Natural killer cell treated with Interleukin-12 subunit alpha and Interleukin-12 subunit beta and Interleukin-15 and Interleukin-18, amount 100 ng/mL, for 72 hours (primary cell): ENCODE measurements at regions not wholly inside any gene's neighbourhood (a gene's known extent, or its start where the extent isn't known, plus 50 kb on each side); places are given as distances from the start of the nearest gene placed in this dataset.

Source experiments
- ATAC-seq, 2 donors: fragments of 150-1000 bp; cut with Tn5 transposase in 1 of 2; sonication (Bioruptor Pico), chemical (Tn5 transposase) in 1 of 2; 2 replicates each; pipeline ENCODE4 v1.10.0; 2021
- DNase-seq: peaks from one replicate; pipeline ENCODE4 v3.0.0; 2022; ENCODE audit warnings: low spot score
- H3K27ac Mint-ChIP-seq, 2 donors: 1 replicate in 1 of 2; 2 replicates in 1 of 2; pipeline ENCODE4 v1.8.0; 2022; ENCODE audit warnings: mixed read lengths in 2 of 2, mild to moderate bottlenecking in 1 of 2, moderate library complexity in 1 of 2
- H3K27me3 Mint-ChIP-seq, 2 donors: 1 replicate in 1 of 2; 2 replicates in 1 of 2; pipeline ENCODE4 v1.8.0; 2022; ENCODE audit warnings: mixed read lengths in 2 of 2
- H3K36me3 Mint-ChIP-seq: one replicate; pipeline ENCODE4 v1.8.0; 2022; ENCODE audit warnings: mixed read lengths
- H3K4me1 Mint-ChIP-seq, 2 donors: 1 replicate in 1 of 2; 2 replicates in 1 of 2; pipeline ENCODE4 v1.8.0; 2022; ENCODE audit warnings: low read depth in 2 of 2, mixed read lengths in 2 of 2, mild to moderate bottlenecking in 1 of 2
- H3K4me3 Mint-ChIP-seq: one replicate; pipeline ENCODE4 v1.8.0; 2022; ENCODE audit warnings: mixed read lengths
- H3K9me3 Mint-ChIP-seq: 2 replicates; pipeline ENCODE4 v1.8.0; 2022; ENCODE audit warnings: mixed read lengths

- Mint-ChIP-seq H3K36me3 (no peaks in the 10 kb centered on the region), H3K27ac (no peak overlapping the region), H3K9me3 (no peaks in the 10 kb centered on the region), H3K4me3 (no peak overlapping the region), H3K27me3 (no peaks in the 10 kb centered on the region), H3K4me1 (no peaks in the 10 kb centered on the region)
- DNase-seq (no peak), ATAC-seq (no peak)
Measured at GRCh38 chr3:30258426-30259392, 347.7 kb upstream of the TGFBR2 start.

- DNase-seq: no peak
- ATAC-seq: no peak
- Mint-ChIP-seq H3K9me3 (no peaks in the 10 kb centered on the region), H3K4me3 (no peak overlapping the region), H3K27ac (no peak overlapping the region), H3K27me3 (no peaks in the 10 kb centered on the region), H3K4me1 (no peaks in the 10 kb centered on the region), H3K36me3 (no peaks in the 10 kb centered on the region)
Measured at GRCh38 chr3:30259730-30260129, 346.7 kb upstream of the TGFBR2 start.

GRCh38 chr3:30260762-30261161 lies 345.6 kb upstream of the TGFBR2 start:
- H3K9me3 Mint-ChIP-seq: peaks cover 3% of the 10 kb centered on the region
- no peak overlapping the region for H3K27ac Mint-ChIP-seq
- H3K36me3 Mint-ChIP-seq: peaks cover 5% of the 10 kb centered on the region
- H3K4me1 Mint-ChIP-seq: no peaks in the 10 kb centered on the region
- DNase-seq: no peak
- no peak overlapping the region for H3K4me3 Mint-ChIP-seq
- no peak for ATAC-seq
- H3K27me3 Mint-ChIP-seq: peaks cover 0 to 2% of the 10 kb centered on the region in 2 donors

- Mint-ChIP-seq H3K27me3 (peaks cover 0 to 2% of the 10 kb centered on the region in 2 donors), H3K9me3 (peaks cover 3% of the 10 kb centered on the region), H3K4me3 (no peak overlapping the region), H3K27ac (no peak overlapping the region), H3K36me3 (peaks cover 6% of the 10 kb centered on the region), H3K4me1 (no peaks in the 10 kb centered on the region)
- DNase-seq (no peak), ATAC-seq (no peak)
Measured at GRCh38 chr3:30263238-30263924, 343.0 kb upstream of the TGFBR2 start.

GRCh38 chr3:30263925-30264313 lies 342.5 kb upstream of the TGFBR2 start:
- Mint-ChIP-seq H3K4me3 (no peak overlapping the region), H3K9me3 (peaks cover 3% of the 10 kb centered on the region), H3K27ac (no peak overlapping the region), H3K36me3 (peaks cover 6% of the 10 kb centered on the region), H3K4me1 (no peaks in the 10 kb centered on the region), H3K27me3 (peaks cover 0 to 2% of the 10 kb centered on the region in 2 donors)
- ATAC-seq (no peak), DNase-seq (no peak)

GRCh38 chr3:30266524-30266923 lies 339.9 kb upstream of the TGFBR2 start:
- ATAC-seq (no peak), DNase-seq (no peak)
- H3K27ac Mint-ChIP-seq: no peak overlapping the region
- H3K27me3 Mint-ChIP-seq: peaks cover 0 to 2% of the 10 kb centered on the region in 2 donors
- H3K4me1 Mint-ChIP-seq: no peaks in the 10 kb centered on the region
- H3K36me3 Mint-ChIP-seq: peaks cover 6% of the 10 kb centered on the region
- no peak overlapping the region for H3K4me3 Mint-ChIP-seq
- H3K9me3 Mint-ChIP-seq: peaks cover 3% of the 10 kb centered on the region

GRCh38 chr3:30268288-30268687 lies 338.1 kb upstream of the TGFBR2 start:
- DNase-seq (no peak), ATAC-seq (no peak)
- H3K4me3 Mint-ChIP-seq: no peak overlapping the region
- H3K4me1 Mint-ChIP-seq: no peaks in the 10 kb centered on the region
- no peak overlapping the region for H3K27ac Mint-ChIP-seq
- H3K36me3 Mint-ChIP-seq: peaks cover 6% of the 10 kb centered on the region
- peaks cover 0 to 2% of the 10 kb centered on the region in 2 donors for H3K27me3 Mint-ChIP-seq
- peaks cover 3% of the 10 kb centered on the region for H3K9me3 Mint-ChIP-seq

- peaks cover 6% of the 10 kb centered on the region for H3K36me3 Mint-ChIP-seq
- H3K27ac Mint-ChIP-seq: no peak overlapping the region
- no peak for DNase-seq
- no peak overlapping the region for H3K4me3 Mint-ChIP-seq
- no peaks in the 10 kb centered on the region for H3K4me1 Mint-ChIP-seq
- peaks cover 7% of the 10 kb centered on the region for H3K9me3 Mint-ChIP-seq
- H3K27me3 Mint-ChIP-seq: peaks cover 0 to 2% of the 10 kb centered on the region in 2 donors
- no peak for ATAC-seq
Measured at GRCh38 chr3:30269751-30270445, 336.5 kb upstream of the TGFBR2 start.

GRCh38 chr3:30271781-30272180 lies 334.6 kb upstream of the TGFBR2 start:
- Mint-ChIP-seq H3K27ac (no peak overlapping the region), H3K4me1 (no peaks in the 10 kb centered on the region), H3K9me3 (peaks cover 4% of the 10 kb centered on the region), H3K27me3 (no peaks in the 10 kb centered on the region), H3K4me3 (no peak overlapping the region), H3K36me3 (no peaks in the 10 kb centered on the region)
- DNase-seq: no peak
- no peak for ATAC-seq

GRCh38 chr3:30273304-30274072 lies 332.9 kb upstream of the TGFBR2 start:
- ATAC-seq (no peak), DNase-seq (no peak)
- peaks cover 4% of the 10 kb centered on the region for H3K9me3 Mint-ChIP-seq
- H3K36me3 Mint-ChIP-seq: no peaks in the 10 kb centered on the region
- H3K27ac Mint-ChIP-seq: no peak overlapping the region
- H3K4me3 Mint-ChIP-seq: no peak overlapping the region
- H3K27me3 Mint-ChIP-seq: no peaks in the 10 kb centered on the region
- no peaks in the 10 kb centered on the region for H3K4me1 Mint-ChIP-seq

- H3K4me3 Mint-ChIP-seq: no peak overlapping the region
- H3K9me3 Mint-ChIP-seq: peaks cover 4% of the 10 kb centered on the region
- no peak overlapping the region for H3K27ac Mint-ChIP-seq
- DNase-seq (no peak), ATAC-seq (no peak)
- no peaks in the 10 kb centered on the region for H3K27me3 Mint-ChIP-seq
- H3K4me1 Mint-ChIP-seq: no peaks in the 10 kb centered on the region
- no peaks in the 10 kb centered on the region for H3K36me3 Mint-ChIP-seq
Measured at GRCh38 chr3:30277494-30277893, 328.9 kb upstream of the TGFBR2 start.

GRCh38 chr3:30281526-30281925 lies 324.9 kb upstream of the TGFBR2 start:
- Mint-ChIP-seq H3K27me3 (no peaks in the 10 kb centered on the region), H3K4me1 (peaks cover 13 to 24% of the 10 kb centered on the region in 2 donors), H3K36me3 (peaks cover 4% of the 10 kb centered on the region), H3K27ac (no peak overlapping the region), H3K4me3 (no peak overlapping the region), H3K9me3 (no peaks in the 10 kb centered on the region)
- ATAC-seq (no peak), DNase-seq (no peak)

- Mint-ChIP-seq H3K27ac (no peak overlapping the region), H3K4me3 (no peak overlapping the region), H3K36me3 (peaks cover 4% of the 10 kb centered on the region), H3K4me1 (peaks cover 18 to 31% of the 10 kb centered on the region in 2 donors), H3K9me3 (no peaks in the 10 kb centered on the region), H3K27me3 (no peaks in the 10 kb centered on the region)
- ATAC-seq (no peak), DNase-seq (no peak)
Measured at GRCh38 chr3:30282154-30282696, 324.2 kb upstream of the TGFBR2 start.
